T47D (cell line): ENCODE measurements at regions not wholly inside any gene's neighbourhood (a gene's known extent, or its start where the extent isn't known, plus 50 kb on each side); places are given as distances from the start of the nearest gene placed in this dataset.
A peak's percentile ranks its signal among the peaks of the same experiment; 100 is the strongest.

ENCODE experiments used
- DNase-seq, 2 experiments: peaks; one replicate each; pipeline versions ENCODE4 v3.0.0 to v3.0.0-alpha.2; 2011 to 2012; ENCODE audit warnings: low read depth in 1 of 2, low spot score in 1 of 2
- JUND ChIP-seq: IDR thresholded peaks from 2 replicates; pipeline ENCODE4 v1.6.1; 2012; ENCODE audit warnings: low read depth
- in situ Hi-C: cut with HindIII; loops from 2 replicates; pipeline ENCODE4 v1.10.0; 2016; ENCODE audit warnings: low sequenced_read_pairs, low pct_unique_long_range_greater_than_20kb

DNA sequence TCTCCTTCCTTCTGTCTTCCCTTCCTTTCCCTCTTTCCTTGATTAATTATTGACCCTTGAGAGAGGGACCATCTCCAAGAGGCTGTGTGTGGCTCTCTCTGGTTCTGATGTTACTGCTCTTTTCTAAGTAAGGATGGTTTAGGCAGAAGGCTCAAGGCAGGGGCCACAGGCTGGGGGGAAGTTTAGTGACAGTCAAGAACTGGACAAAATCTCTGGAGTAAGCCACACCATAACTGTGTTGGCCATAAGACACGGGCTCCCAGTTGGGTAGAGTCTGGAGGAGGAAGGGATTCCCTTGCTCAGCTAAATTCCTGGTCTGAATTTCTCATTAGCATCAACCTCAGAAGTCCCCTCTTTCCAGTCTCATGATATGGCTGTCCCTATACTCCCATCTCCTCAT is 74.7 kb downstream of the BUD13 start:
- no peak for DNase-seq
- no peak for TF ChIP-seq JUND
- in situ Hi-C loops, result no loop called here

DNA sequence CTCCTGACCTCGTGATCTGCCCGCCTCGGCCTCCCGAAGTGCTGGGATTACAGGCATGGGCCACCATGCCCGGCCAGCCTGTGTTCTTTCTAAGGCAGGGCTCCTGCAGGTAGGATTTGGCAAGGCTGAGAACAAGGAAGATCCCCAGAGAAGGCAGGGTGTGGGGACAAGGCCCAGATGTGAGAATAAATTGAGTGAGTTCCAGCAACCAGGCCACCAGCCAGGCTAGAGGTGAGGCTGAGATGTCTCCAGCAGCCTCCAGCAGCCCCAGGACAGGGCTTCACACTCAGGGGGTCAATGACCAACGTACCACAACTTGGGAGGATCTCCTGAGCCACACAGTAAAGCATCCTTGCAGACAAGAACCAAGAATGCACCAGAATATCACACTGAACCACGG is 75.1 kb downstream of the BUD13 start:
- DNase-seq, result no peak
- TF ChIP-seq JUND, result no peak
- in situ Hi-C loops, result no loop called here

GRCh38 chr11:116697011-116697410 is 75.8 kb downstream of the BUD13 start:
- in situ Hi-C loops, result no loop called here
- no peak for DNase-seq
- no peak for TF ChIP-seq JUND

DNA sequence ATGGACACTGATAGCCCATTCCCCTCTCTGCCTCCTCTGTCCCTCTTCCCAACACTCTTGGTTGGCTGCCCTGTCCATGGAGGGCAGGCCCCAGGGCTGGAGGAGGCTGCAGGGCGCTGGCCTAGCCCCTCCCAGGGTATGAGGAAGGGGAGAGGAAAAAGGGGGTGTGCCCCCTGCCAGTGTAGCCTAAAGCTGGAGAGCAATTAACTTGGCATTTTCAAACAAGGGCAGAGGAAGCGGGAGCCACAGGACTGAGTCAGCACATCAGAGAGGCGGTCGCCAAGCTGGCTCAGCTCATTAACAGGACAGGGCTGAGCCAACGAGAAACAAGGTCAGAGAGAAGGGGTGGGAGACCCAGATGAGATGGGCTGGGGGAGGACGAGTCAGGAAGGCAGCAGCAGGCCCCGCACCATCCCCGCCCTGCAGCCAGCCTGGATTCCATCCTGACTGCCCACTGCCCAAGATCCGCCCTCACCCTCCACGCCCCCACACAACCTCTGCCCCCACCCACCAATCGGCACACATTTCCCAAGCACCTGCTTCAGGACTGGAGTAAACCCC is 76.3 kb downstream of the BUD13 start:
- in situ Hi-C loops, result no loop called here

DNA sequence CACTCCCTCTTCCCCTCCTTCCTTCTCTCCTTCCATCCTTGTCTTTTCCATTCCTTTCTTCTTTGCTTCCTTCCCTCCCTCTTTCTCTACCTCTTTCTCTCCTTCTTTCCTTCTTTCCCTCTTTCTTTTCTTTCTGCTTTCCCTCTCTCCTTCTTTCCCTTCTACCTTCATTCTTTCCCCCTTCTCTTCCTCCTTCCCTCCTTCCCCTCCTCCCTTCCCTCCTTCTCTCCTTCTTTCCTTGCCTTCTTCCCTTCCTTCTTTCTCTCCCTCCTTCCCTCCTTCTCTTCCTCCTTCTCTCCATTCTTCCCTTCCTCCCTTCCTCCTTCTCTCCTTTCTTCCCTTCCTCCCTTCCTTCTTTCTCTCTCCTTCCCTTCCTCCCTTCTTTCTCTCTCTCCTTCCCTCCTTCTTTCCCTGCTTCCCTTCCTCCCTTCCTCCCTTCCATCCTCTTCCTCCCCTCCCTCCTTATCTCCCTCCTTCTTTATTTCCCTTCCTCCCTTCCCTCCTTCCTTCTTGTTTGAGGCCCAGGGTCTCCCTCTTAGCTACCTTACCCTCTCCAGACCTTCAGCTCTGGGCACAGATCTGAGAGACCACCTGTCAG is 77.0 kb downstream of the BUD13 start:
- in situ Hi-C loops, result no loop called here
- DNase-seq, result no peak

More for the DNA sequence above, 76.3 kb downstream of the BUD13 start:
- DNase-seq, result no peak
- no peak for TF ChIP-seq JUND

GRCh38 chr11:116694815-116695590 is 77.8 kb downstream of the BUD13 start:
- no peak for TF ChIP-seq JUND
- DNase-seq, result no peak
- in situ Hi-C loops, result no loop called here

More for the DNA sequence above, 77.0 kb downstream of the BUD13 start:
- TF ChIP-seq JUND, result no peak

- in situ Hi-C loops, result no loop called here
- DNase-seq, result no peak
- no peak for TF ChIP-seq JUND
Observed at GRCh38 chr11:116694349-116694725, 78.5 kb downstream of the BUD13 start.

GRCh38 chr11:116693593-116694348 is 79.0 kb downstream of the BUD13 start:
- TF ChIP-seq JUND, result no peak
- no peak for DNase-seq
- in situ Hi-C loops, result no loop called here

- no peak for DNase-seq
- in situ Hi-C loops, result no loop called here
- TF ChIP-seq JUND, result no peak
Observed at GRCh38 chr11:116693102-116693570, 79.7 kb downstream of the BUD13 start.

GRCh38 chr11:116692318-116693101 is 80.3 kb downstream of the BUD13 start:
- DNase-seq, result no peak
- TF ChIP-seq JUND, result no peak
- in situ Hi-C loops, result no loop called here

DNA sequence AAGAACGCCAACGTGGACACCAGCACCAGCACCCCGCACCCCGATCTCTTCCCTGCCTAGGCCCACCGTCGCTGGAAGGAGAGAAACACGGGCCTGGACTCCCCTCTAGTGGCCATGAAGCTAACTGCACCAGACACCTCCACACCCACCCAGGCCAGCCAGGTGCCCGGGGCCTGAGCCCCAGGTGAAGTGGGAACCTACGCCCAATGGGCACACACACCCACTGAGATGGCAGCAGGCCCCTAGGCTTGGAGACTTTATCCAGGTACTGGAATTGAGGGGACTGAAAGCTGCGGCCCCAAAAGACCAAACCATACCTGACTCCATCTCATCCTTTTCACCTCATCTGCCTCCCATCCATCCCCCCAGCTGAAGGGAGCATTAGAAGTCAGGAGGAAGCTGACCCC is 81.0 kb downstream of the BUD13 start:
- in situ Hi-C loops, result no loop called here
- TF ChIP-seq JUND, result no peak
- DNase-seq, result peak; percentile 56 to 74

DNA sequence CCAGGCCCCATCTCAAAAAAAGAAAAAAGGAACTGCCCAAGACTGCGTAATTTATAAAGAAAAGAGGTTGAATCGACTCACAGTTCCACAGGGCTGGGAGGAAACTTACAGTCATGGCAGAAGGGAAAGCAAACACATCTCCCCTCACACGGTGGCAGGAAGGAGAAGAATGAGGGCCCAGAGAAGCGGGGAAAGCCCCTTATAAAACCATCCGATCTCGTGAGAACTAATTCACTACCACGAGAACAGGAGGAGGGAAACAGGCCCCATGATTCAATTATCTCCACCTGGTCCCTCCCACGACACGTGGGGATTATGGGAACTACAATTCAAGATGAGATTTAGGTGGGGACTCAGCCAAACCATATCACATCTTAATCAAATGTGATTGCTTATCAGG is 82.2 kb downstream of the BUD13 start:
- in situ Hi-C loops, result no loop called here
- DNase-seq, result no peak
- no peak for TF ChIP-seq JUND
